ENCODE measurements at regions not wholly inside any gene's neighbourhood (a gene's known extent, or its start where the extent isn't known, plus 50 kb on each side); places are given as distances from the start of the nearest gene placed in this dataset.

- Histone ChIP-seq H2AFZ (ENCODE audit: low read depth) (no peak overlapping the region), H3K27me3 (ENCODE audit: insufficient read depth, low read depth) (no peaks in the 10 kb centered on the region), H3K79me2 (ENCODE audit: insufficient read depth, low read depth) (no peaks in the 10 kb centered on the region), H3K36me3 (ENCODE audit: insufficient read depth) (no peaks in the 10 kb centered on the region), H3K4me3 (IDR thresholded peaks at IDR 0.05; ENCODE audit: insufficient read depth, low read depth, low read length) (no peak overlapping the region), H4K20me1 (ENCODE audit: insufficient read depth) (no peaks in the 10 kb centered on the region), H3K9ac (no peak overlapping the region), H3K27ac (no peak overlapping the region), H3K4me1 (ENCODE audit: low read depth, poor library complexity, severe bottlenecking) (no peaks in the 10 kb centered on the region), H3K4me2 (no peak overlapping the region)
- TF ChIP-seq CTCF (conservative IDR thresholded peaks at IDR 0.05; ENCODE audit: low read depth, low read length), result no peak
These were observed 278.9 kb upstream of the SNX7 start for GRCh38 chr1:98382586-98382985.

- Histone ChIP-seq H2AFZ (ENCODE audit: low read depth) (no peak overlapping the region), H3K27me3 (ENCODE audit: insufficient read depth, low read depth) (no peaks in the 10 kb centered on the region), H3K27ac (no peak overlapping the region), H4K20me1 (ENCODE audit: insufficient read depth) (no peaks in the 10 kb centered on the region), H3K9ac (no peak overlapping the region), H3K4me3 (IDR thresholded peaks at IDR 0.05; ENCODE audit: insufficient read depth, low read depth, low read length) (no peak overlapping the region), H3K36me3 (ENCODE audit: insufficient read depth) (no peaks in the 10 kb centered on the region), H3K79me2 (ENCODE audit: insufficient read depth, low read depth) (no peaks in the 10 kb centered on the region), H3K4me2 (no peak overlapping the region), H3K4me1 (ENCODE audit: low read depth, poor library complexity, severe bottlenecking) (no peaks in the 10 kb centered on the region)
- TF ChIP-seq CTCF (conservative IDR thresholded peaks at IDR 0.05; ENCODE audit: low read depth, low read length), result no peak
These were observed 287.4 kb upstream of the SNX7 start for GRCh38 chr1:98374098-98374497.

DNA sequence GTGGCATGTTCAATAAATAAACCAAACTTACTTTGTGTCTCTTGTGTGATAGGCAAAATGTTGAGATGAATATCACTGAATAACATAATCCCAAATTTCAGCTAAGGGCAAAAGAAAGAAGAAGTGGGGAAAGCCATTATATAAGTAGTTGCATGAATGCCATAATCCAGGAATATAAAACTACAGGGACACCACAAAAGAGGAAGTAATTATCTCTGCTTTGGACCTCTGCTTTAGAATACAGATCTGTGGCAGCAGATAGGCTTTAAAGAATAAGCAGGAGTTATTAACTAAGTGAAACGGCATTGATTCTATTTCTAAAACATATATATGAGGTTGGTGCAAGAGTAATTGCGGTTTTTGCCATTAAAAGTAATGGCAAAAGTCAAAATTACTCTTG is 288.5 kb upstream of the SNX7 start:
- Histone ChIP-seq H3K4me2 (no peak overlapping the region), H3K36me3 (ENCODE audit: insufficient read depth) (no peaks in the 10 kb centered on the region), H3K27me3 (ENCODE audit: insufficient read depth, low read depth) (no peaks in the 10 kb centered on the region)

DNA sequence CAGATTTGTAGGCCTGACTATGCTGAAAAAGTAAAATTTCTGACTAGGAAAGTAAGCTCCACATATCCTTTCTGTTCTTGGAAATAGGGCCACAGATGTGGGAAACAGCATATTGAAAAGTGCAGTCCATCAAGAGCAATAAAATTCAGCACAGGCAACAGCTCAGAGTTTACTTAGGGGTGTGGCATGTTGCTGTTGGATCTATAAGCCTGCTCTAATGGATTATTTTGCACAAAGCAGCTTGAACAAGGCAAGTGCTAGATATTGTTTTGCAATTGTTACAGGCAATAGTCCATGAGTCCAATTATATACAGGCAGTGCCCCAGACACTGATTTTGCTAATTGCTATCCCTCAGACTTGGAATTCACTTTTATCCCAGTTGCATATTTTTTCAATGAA is 289.8 kb upstream of the SNX7 start:
- Histone ChIP-seq H2AFZ (ENCODE audit: low read depth) (no peak overlapping the region), H3K4me3 (IDR thresholded peaks at IDR 0.05; ENCODE audit: insufficient read depth, low read depth, low read length) (no peak overlapping the region), H4K20me1 (ENCODE audit: insufficient read depth) (no peaks in the 10 kb centered on the region), H3K79me2 (ENCODE audit: insufficient read depth, low read depth) (no peaks in the 10 kb centered on the region), H3K27me3 (ENCODE audit: insufficient read depth, low read depth) (no peaks in the 10 kb centered on the region), H3K36me3 (ENCODE audit: insufficient read depth) (no peaks in the 10 kb centered on the region), H3K4me2 (no peak overlapping the region), H3K4me1 (ENCODE audit: low read depth, poor library complexity, severe bottlenecking) (no peaks in the 10 kb centered on the region), H3K9ac (no peak overlapping the region), H3K27ac (no peak overlapping the region)
- TF ChIP-seq CTCF (conservative IDR thresholded peaks at IDR 0.05; ENCODE audit: low read depth, low read length), result no peak

More for the DNA sequence above, 288.5 kb upstream of the SNX7 start:
- no peaks in the 10 kb centered on the region for H4K20me1 ChIP-seq (ENCODE audit: insufficient read depth)
- no peaks in the 10 kb centered on the region for H3K4me1 ChIP-seq (ENCODE audit: low read depth, poor library complexity, severe bottlenecking)
- no peak overlapping the region for H3K9ac ChIP-seq
- no peak for TF ChIP-seq CTCF (conservative IDR thresholded peaks at IDR 0.05; ENCODE audit: low read depth, low read length)
- no peaks in the 10 kb centered on the region for H3K79me2 ChIP-seq (ENCODE audit: insufficient read depth, low read depth)
- no peak overlapping the region for H3K4me3 ChIP-seq (IDR thresholded peaks at IDR 0.05; ENCODE audit: insufficient read depth, low read depth, low read length)
- no peak overlapping the region for H3K27ac ChIP-seq
- no peak overlapping the region for H2AFZ ChIP-seq (ENCODE audit: low read depth)

- Histone ChIP-seq H3K4me3 (IDR thresholded peaks at IDR 0.05; ENCODE audit: insufficient read depth, low read depth, low read length) (no peak overlapping the region), H3K27ac (no peak overlapping the region), H3K9ac (no peak overlapping the region), H3K4me1 (ENCODE audit: low read depth, poor library complexity, severe bottlenecking) (no peaks in the 10 kb centered on the region), H3K4me2 (no peak overlapping the region), H2AFZ (ENCODE audit: low read depth) (no peak overlapping the region), H3K36me3 (ENCODE audit: insufficient read depth) (no peaks in the 10 kb centered on the region), H3K27me3 (ENCODE audit: insufficient read depth, low read depth) (no peaks in the 10 kb centered on the region), H3K79me2 (ENCODE audit: insufficient read depth, low read depth) (no peaks in the 10 kb centered on the region), H4K20me1 (ENCODE audit: insufficient read depth) (no peaks in the 10 kb centered on the region)
- TF ChIP-seq CTCF (conservative IDR thresholded peaks at IDR 0.05; ENCODE audit: low read depth, low read length), result no peak
These were observed 292.1 kb upstream of the SNX7 start for GRCh38 chr1:98369463-98369862.

Measured in KMS-11 (cell line).